Prostate gland (tissue), 2 donors: ENCODE measurements at regions not wholly inside any gene's neighbourhood (a gene's known extent, or its start where the extent isn't known, plus 50 kb on each side); places are given as distances from the start of the nearest gene placed in this dataset.
A peak's percentile ranks its signal among the peaks of the same experiment; 100 is the strongest.

Source experiments
- DNase-seq: peaks from one replicate; pipeline ENCODE4 v3.0.0-alpha.2; 2019; ENCODE audit warnings: low spot score
- H3K27ac ChIP-seq, 2 donors: fragments of 200-600 bp; sonication (generic); 2 replicates each; pipeline ENCODE4 v1.5.1; 2017 to 2019
- H3K27me3 ChIP-seq: fragments of 200-600 bp; sonication (generic); replicated peaks from 2 replicates; pipeline ENCODE4 v1.5.1; 2019; ENCODE audit not compliant: insufficient read depth
- H3K36me3 ChIP-seq, 2 donors: fragments of 200-600 bp; sonication (generic); 1 replicate in 1 of 2; 2 replicates in 1 of 2; pipeline versions ENCODE4 v1.5.1 to v1.8.1; 2017 to 2019
- H3K4me1 ChIP-seq: fragments of 200-600 bp; sonication (generic); replicated peaks from 2 replicates; pipeline ENCODE4 v1.5.1; 2019
- H3K4me3 ChIP-seq, 2 donors: fragments of 200-600 bp; sonication (generic); 2 replicates each; pipeline ENCODE4 v1.5.1; 2017 to 2019
- H3K9me3 ChIP-seq: fragments of 200-600 bp; sonication (generic); 2 replicates; pipeline ENCODE4 v1.5.1; 2017
- CTCF ChIP-seq, 4 experiments: fragments of 200-600 bp in 2 of 4; fragments of 450-650 bp in 2 of 4; sonication (generic) in 2 of 4; IDR thresholded peaks; 1 replicate in 3 of 4; 2 replicates in 1 of 4; pipeline ENCODE4 v1.5.1; 2016 to 2019; ENCODE audit warnings: antibody characterized with exemption in 4 of 4, mild to moderate bottlenecking in 2 of 4, moderate library complexity in 2 of 4
- POLR2A ChIP-seq: fragments of 450-650 bp; IDR thresholded peaks from one replicate; pipeline ENCODE4 v1.6.1; 2016; ENCODE audit warnings: antibody characterized with exemption, mild to moderate bottlenecking
- POLR2AphosphoS5 ChIP-seq: sonication (generic); formaldehyde crosslinking; IDR thresholded peaks from one replicate; pipeline ENCODE4 v1.6.1; 2017; ENCODE audit warnings: antibody characterized with exemption
- WGBS: methylation state at CpG from one replicate; pipeline ENCODE4 v1.1.5; 2018; 5-methylcytosine and 5-hydroxymethylcytosine counted together
- intact Hi-C: fragments of 100-400 bp; cut with DNase I; formaldehyde crosslinking; loops from one replicate; pipeline ENCODE4 v1.14.2; 2022

- 77% methylated on average over 2 of the region's 2 CpGs for WGBS
- TF ChIP-seq POLR2AphosphoS5 = no peak
- no peak for TF ChIP-seq POLR2A
- TF ChIP-seq CTCF (IDR thresholded peaks at IDR 0.05) = no peak
- H3K4me3 ChIP-seq = no peak overlapping the region
Measured at GRCh38 chr10:53619671-53620070, 847.1 kb upstream of the MBL2 start.

GRCh38 chr10:53607691-53608090, 835.1 kb upstream of the MBL2 start:
- Histone ChIP-seq H3K27ac (no peak overlapping the region), H3K4me1 (no peaks in the 10 kb centered on the region), H3K36me3 (no peaks in the 10 kb centered on the region), H3K27me3 (no peaks in the 10 kb centered on the region), H3K4me3 (no peak overlapping the region), H3K9me3 (no peaks in the 10 kb centered on the region)
- intact Hi-C loops = no loop called here
- 13% methylated on average over 3 of the region's 3 CpGs for WGBS
- no peak for TF ChIP-seq CTCF (IDR thresholded peaks at IDR 0.05)
- no peak for TF ChIP-seq POLR2AphosphoS5
- TF ChIP-seq POLR2A = no peak
- no peak for DNase-seq

More at GRCh38 chr10:53619671-53620070, 847.1 kb upstream of the MBL2 start:
- no peaks in the 10 kb centered on the region for H3K9me3 ChIP-seq
- DNase-seq = no peak
- intact Hi-C loops = no loop called here
- no peaks in the 10 kb centered on the region for H3K4me1 ChIP-seq
- no peaks in the 10 kb centered on the region for H3K27me3 ChIP-seq
- no peaks in the 10 kb centered on the region for H3K36me3 ChIP-seq
- H3K27ac ChIP-seq = no peak overlapping the region

GRCh38 chr10:53606981-53607380, 834.4 kb upstream of the MBL2 start:
- WGBS = 86% methylated on average over 3 of the region's 3 CpGs
- H3K36me3 ChIP-seq = no peaks in the 10 kb centered on the region
- DNase-seq = no peak
- H3K9me3 ChIP-seq = no peaks in the 10 kb centered on the region
- no peaks in the 10 kb centered on the region for H3K27me3 ChIP-seq
- TF ChIP-seq POLR2A = no peak
- no peak for TF ChIP-seq CTCF (IDR thresholded peaks at IDR 0.05)
- no peak for TF ChIP-seq POLR2AphosphoS5
- no peak overlapping the region for H3K4me3 ChIP-seq
- H3K27ac ChIP-seq = no peak overlapping the region
- H3K4me1 ChIP-seq = no peaks in the 10 kb centered on the region
- intact Hi-C loops = no loop called here

- no peaks in the 10 kb centered on the region for H3K4me1 ChIP-seq
- no peak overlapping the region for H3K27ac ChIP-seq
- no peaks in the 10 kb centered on the region for H3K36me3 ChIP-seq
- WGBS = 16% methylated on average over 11 of the region's 11 CpGs
- intact Hi-C loops = no loop called here
- DNase-seq = no peak
- peak in 3 of 4 experiments; percentile 53 to 59 (median 55) for TF ChIP-seq CTCF (IDR thresholded peaks at IDR 0.05)
- TF ChIP-seq POLR2AphosphoS5 = no peak
- no peaks in the 10 kb centered on the region for H3K27me3 ChIP-seq
- H3K9me3 ChIP-seq = no peaks in the 10 kb centered on the region
- no peak overlapping the region for H3K4me3 ChIP-seq
Measured at GRCh38 chr10:53601260-53601875, 828.8 kb upstream of the MBL2 start.

- H3K27me3 ChIP-seq = no peaks in the 10 kb centered on the region
Measured at GRCh38 chr10:53598914-53599313, 826.3 kb upstream of the MBL2 start.

More at GRCh38 chr10:53598914-53599313, 826.3 kb upstream of the MBL2 start:
- Histone ChIP-seq H3K27ac (no peak overlapping the region), H3K9me3 (no peaks in the 10 kb centered on the region), H3K4me3 (no peak overlapping the region), H3K4me1 (no peaks in the 10 kb centered on the region), H3K36me3 (no peaks in the 10 kb centered on the region)
- 66% methylated on average over 2 of the region's 2 CpGs for WGBS
- TF ChIP-seq POLR2AphosphoS5 (no peak), POLR2A (no peak), CTCF (IDR thresholded peaks at IDR 0.05) (no peak)
- DNase-seq = no peak
- intact Hi-C loops = no loop called here
